ENCODE measurements at regions not wholly inside any gene's neighbourhood (a gene's known extent, or its start where the extent isn't known, plus 50 kb on each side); places are given as distances from the start of the nearest gene placed in this dataset.

- H3K27me3 ChIP-seq (replicated peaks; ENCODE audit: control insufficient read depth, insufficient read depth, low read length), result no peaks in the 10 kb centered on the region
- no peaks in the 10 kb centered on the region for H3K36me3 ChIP-seq (ENCODE audit: control insufficient read depth, insufficient read depth, low read length)
- no peak overlapping the region for H3K4me3 ChIP-seq (replicated peaks; ENCODE audit: low read depth, low read length)
- no peak for TF ChIP-seq CTCF (IDR thresholded peaks at IDR 0.05; ENCODE audit: insufficient read depth, low read length, poor library complexity, severe bottlenecking)
- DNase-seq (ENCODE audit: extremely low read depth, insufficient read length), result no peak
These were observed 581.7 kb upstream of the RIOK2 start for GRCh38 chr5:97764700-97765099.

GRCh38 chr5:97778451-97778850 is 595.4 kb upstream of the RIOK2 start:
- no peak for DNase-seq (ENCODE audit: extremely low read depth, insufficient read length)
- no peaks in the 10 kb centered on the region for H3K36me3 ChIP-seq (ENCODE audit: control insufficient read depth, insufficient read depth, low read length)
- TF ChIP-seq CTCF (IDR thresholded peaks at IDR 0.05; ENCODE audit: insufficient read depth, low read length, poor library complexity, severe bottlenecking), result no peak
- H3K4me3 ChIP-seq (replicated peaks; ENCODE audit: low read depth, low read length), result no peak overlapping the region
- no peaks in the 10 kb centered on the region for H3K27me3 ChIP-seq (replicated peaks; ENCODE audit: control insufficient read depth, insufficient read depth, low read length)

GRCh38 chr5:97788369-97788768 is 605.3 kb upstream of the RIOK2 start:
- no peak overlapping the region for H3K4me3 ChIP-seq (replicated peaks; ENCODE audit: low read depth, low read length)
- TF ChIP-seq CTCF (IDR thresholded peaks at IDR 0.05; ENCODE audit: insufficient read depth, low read length, poor library complexity, severe bottlenecking), result no peak
- DNase-seq (ENCODE audit: extremely low read depth, insufficient read length), result no peak
- H3K27me3 ChIP-seq (replicated peaks; ENCODE audit: control insufficient read depth, insufficient read depth, low read length), result no peaks in the 10 kb centered on the region
- H3K36me3 ChIP-seq (ENCODE audit: control insufficient read depth, insufficient read depth, low read length), result no peaks in the 10 kb centered on the region

GRCh38 chr5:97797994-97798451 is 615.0 kb upstream of the RIOK2 start:
- DNase-seq (ENCODE audit: extremely low read depth, insufficient read length), result no peak
- Histone ChIP-seq H3K27me3 (replicated peaks; ENCODE audit: control insufficient read depth, insufficient read depth, low read length) (no peaks in the 10 kb centered on the region), H3K4me3 (replicated peaks; ENCODE audit: low read depth, low read length) (no peak overlapping the region), H3K36me3 (ENCODE audit: control insufficient read depth, insufficient read depth, low read length) (no peaks in the 10 kb centered on the region)
- TF ChIP-seq CTCF (IDR thresholded peaks at IDR 0.05; ENCODE audit: insufficient read depth, low read length, poor library complexity, severe bottlenecking), result no peak

GRCh38 chr5:97801461-97801860 is 618.4 kb upstream of the RIOK2 start:
- H3K36me3 ChIP-seq (ENCODE audit: control insufficient read depth, insufficient read depth, low read length), result no peaks in the 10 kb centered on the region
- no peak for DNase-seq (ENCODE audit: extremely low read depth, insufficient read length)
- no peak overlapping the region for H3K4me3 ChIP-seq (replicated peaks; ENCODE audit: low read depth, low read length)
- no peaks in the 10 kb centered on the region for H3K27me3 ChIP-seq (replicated peaks; ENCODE audit: control insufficient read depth, insufficient read depth, low read length)
- TF ChIP-seq CTCF (IDR thresholded peaks at IDR 0.05; ENCODE audit: insufficient read depth, low read length, poor library complexity, severe bottlenecking), result no peak

GRCh38 chr5:97820138-97820537 is 637.1 kb upstream of the RIOK2 start:
- Histone ChIP-seq H3K4me3 (replicated peaks; ENCODE audit: low read depth, low read length) (no peak overlapping the region), H3K36me3 (ENCODE audit: control insufficient read depth, insufficient read depth, low read length) (no peaks in the 10 kb centered on the region), H3K27me3 (replicated peaks; ENCODE audit: control insufficient read depth, insufficient read depth, low read length) (no peaks in the 10 kb centered on the region)
- no peak for TF ChIP-seq CTCF (IDR thresholded peaks at IDR 0.05; ENCODE audit: insufficient read depth, low read length, poor library complexity, severe bottlenecking)
- DNase-seq (ENCODE audit: extremely low read depth, insufficient read length), result no peak
